ENCODE measurements at regions not wholly inside any gene's neighbourhood (a gene's known extent, or its start where the extent isn't known, plus 50 kb on each side); places are given as distances from the start of the nearest gene placed in this dataset.
"Not testable (repeated sequence)": the region's sequence is repeated elsewhere in the genome, so short reads cannot be mapped to it uniquely, and the experiment has no call there.

DNA sequence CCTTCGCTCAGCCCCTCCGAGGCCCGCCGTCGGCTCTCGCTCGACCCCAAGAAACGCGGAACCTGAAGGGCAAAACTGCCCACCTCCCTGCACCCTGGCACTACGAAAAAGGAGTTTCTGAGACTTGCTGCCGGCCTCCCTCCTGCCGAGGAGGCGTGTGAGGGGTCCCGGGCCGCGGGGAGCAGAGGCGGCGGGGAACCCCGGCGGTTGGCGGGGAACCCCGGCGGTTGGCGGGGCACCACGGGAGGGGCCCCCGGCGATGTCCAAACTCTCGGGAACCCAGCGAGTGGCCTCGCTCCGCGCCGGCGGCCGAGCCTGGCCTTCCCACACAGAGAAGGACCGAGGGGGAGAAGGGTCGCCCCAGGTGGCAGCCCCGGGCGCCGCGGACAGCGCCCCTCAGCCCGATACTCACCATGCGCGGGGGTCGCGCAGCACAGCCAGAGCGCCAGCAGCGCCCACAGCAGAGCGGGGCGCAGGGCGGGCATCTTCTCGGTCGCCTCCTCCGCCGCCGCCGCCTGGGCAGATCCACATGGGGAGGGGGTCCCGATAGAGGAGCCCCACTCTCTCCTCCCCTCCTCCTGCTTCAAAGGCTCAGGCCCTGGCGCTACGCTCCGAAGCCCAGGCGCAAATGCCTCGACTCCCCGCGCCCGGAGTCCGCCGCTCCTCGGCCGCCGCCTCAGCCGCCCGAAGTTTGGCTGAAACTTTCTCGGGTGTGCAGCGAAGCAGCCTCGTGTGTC is 69.4 kb upstream of the NUDT4B start:
- peak in 1 of 4 experiments; percentile 61 for DNase-seq

DNA sequence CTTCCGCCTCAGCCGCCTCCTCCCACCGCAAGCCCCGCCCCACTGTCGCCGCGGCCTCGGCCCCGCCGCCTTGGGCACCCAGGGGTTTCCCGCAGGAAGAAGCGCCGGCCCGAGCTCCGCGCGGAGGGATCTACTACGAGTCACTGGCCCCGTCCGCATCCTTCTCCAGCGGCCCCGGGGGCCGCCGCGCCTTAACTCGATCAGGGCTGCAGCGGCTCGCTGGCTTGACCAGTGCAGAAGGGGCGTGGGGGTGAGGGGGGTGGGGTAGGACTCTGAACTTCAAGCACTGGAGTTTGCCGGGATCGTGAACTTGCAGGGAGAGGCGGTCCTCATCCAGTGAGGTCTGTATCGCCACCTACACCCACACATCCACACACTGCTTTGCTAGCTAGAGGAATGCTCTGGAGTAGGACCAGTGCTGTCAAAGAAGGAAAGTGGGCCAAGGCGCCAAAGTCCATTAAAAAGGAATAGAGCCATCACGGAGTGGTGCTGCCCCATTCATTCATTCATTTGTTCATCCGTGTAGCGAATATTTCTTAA is 68.7 kb upstream of the NUDT4B start:
- DNase-seq: not testable (repeated sequence)

DNA sequence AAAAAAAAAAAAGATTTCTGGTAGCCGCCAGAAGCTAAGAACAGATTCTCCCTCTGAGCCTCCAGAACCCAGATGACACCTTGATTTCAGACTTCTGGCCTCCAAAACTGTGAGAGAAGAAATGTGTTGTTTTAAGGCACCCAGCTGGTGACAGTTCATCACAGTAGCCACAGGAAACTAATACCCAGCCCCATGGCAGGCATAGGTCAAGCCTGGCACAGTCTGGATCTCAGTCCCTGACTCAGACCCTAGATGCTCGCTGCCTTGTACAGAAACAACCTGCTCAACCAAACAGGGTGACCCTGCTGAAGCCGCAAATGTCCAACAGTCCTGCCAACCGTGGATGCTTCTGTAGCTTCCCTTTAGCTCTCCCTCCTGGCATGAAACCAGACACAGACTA is 61.8 kb upstream of the NUDT4B start:
- not testable (repeated sequence) for DNase-seq

DNA sequence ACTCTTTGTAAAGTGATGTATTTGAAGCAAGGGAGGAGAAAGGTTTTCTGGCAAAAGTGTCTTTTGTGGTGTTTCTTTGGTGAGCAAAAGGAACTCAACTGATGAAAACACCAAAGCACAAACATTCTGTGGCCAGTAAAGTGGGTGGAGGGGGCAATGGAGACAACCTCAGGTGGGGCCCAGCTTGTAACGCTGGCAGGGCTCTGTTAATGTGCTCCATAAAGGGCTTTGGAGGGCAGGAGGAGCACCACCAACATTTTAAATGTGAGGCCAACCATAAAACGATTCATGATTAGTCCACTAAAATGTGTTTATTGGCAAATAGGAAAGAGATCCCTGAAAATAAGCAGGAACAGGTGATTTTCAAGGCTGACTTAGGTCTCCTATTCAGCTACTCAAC is 61.2 kb upstream of the NUDT4B start:
- DNase-seq: not testable (repeated sequence)
